HG03108 (cell line): ENCODE measurements at regions not wholly inside any gene's neighbourhood (a gene's known extent, or its start where the extent isn't known, plus 50 kb on each side); places are given as distances from the start of the nearest gene placed in this dataset.
"Not testable (repeated sequence)": the region's sequence is repeated elsewhere in the genome, so short reads cannot be mapped to it uniquely, and the experiment has no call there.

ENCODE experiments used
- ATAC-seq: cut with Tn5 transposase; IDR thresholded peaks from one replicate; pipeline ENCODE4 v1.9.1; 2021; ENCODE audit warnings: moderate library complexity; ENCODE audit not compliant: unreplicated experiment

- ATAC-seq = no peak
These were observed 107.4 kb downstream of the UTRN start for GRCh38 chr6:144392536-144392935.

GRCh38 chr6:144394210-144394609 is 109.1 kb downstream of the UTRN start:
- no peak for ATAC-seq

GRCh38 chr6:144395014-144395413 is 109.9 kb downstream of the UTRN start:
- no peak for ATAC-seq

GRCh38 chr6:144395826-144396225 is 110.7 kb downstream of the UTRN start:
- no peak for ATAC-seq

DNA sequence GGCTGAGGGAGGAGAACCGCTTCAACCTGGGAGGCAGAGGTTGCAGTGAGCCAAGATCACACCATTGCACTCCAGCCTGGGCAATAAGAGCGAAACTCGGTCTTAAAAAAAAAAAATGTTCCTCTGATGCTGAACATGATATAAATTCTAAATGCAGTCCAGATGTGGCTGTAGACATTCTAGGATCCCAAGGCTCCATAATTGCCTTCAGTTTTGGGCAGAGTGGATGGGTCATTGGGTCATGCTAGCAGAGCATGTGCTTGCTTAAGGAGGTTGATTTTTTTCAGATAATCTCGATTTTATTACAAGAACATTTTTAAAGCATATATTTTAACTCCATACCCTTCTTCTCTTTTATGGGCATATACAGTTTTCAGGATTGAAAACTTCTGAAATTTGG is 112.0 kb downstream of the UTRN start:
- no peak for ATAC-seq

DNA sequence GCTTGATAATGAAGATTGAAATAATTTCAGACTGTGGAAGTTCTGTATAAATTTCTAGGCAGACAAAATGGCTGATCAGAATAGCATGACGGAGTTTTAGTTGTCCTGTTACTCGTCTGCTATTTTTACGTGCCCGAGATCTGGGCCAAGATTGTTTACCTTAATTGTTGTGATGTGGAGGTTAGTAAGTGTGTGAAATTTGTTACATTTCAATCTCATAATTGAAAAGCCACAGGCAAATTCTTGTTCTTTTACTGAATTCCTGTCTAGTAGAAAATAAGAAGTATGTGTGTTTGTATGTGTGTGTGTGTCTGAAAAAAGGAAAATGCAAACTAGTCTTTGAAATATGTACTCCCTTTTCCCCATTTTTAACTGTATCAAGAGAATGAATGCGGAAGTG is 115.2 kb downstream of the UTRN start:
- ATAC-seq = no peak

GRCh38 chr6:144401736-144402733 is 116.9 kb downstream of the UTRN start:
- no peak for ATAC-seq

GRCh38 chr6:144402750-144403149 is 117.6 kb downstream of the UTRN start:
- ATAC-seq = no peak

DNA sequence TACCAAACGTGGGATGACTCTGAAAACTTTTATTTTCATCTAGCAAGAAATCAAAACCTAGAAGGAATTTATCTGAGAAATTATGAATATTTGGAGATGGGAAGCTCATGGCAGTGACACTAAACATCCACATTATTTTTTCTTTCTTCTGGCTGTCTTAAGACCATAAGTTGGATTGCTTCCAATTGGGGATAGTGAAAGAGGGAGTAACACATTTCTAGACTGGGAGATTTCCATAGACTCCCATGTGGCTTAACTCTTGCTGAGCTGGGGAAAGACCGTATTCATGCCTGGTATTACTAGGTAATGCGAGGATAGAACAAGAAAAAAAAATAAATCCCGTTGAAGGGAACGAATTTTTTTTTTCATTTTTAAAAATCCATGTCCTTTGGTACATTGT is 120.0 kb downstream of the UTRN start:
- ATAC-seq = no peak

DNA sequence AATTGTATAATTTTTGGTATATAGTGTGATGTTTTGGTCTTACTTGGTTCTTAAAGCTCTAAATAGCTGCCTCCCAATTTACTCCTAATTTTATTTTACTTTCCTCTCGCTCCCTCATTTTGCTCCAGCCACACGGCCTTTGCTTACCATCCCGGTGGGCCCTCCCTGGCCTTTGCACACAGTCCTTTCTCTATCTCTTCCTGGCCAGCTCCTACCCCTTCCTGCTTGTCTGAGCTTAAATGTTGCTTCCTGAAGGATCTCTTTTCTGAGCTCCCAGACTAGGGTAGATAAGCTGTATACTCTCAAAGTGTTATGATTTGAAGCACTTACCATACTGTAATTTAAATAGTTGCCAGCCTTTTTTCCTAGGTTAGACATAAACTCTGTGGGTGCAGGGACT is 121.7 kb downstream of the UTRN start:
- no peak for ATAC-seq

- ATAC-seq = no peak
These were observed 123.0 kb downstream of the UTRN start for GRCh38 chr6:144408161-144408560.

- no peak for ATAC-seq
These were observed 124.9 kb downstream of the UTRN start for GRCh38 chr6:144410059-144410458.

DNA sequence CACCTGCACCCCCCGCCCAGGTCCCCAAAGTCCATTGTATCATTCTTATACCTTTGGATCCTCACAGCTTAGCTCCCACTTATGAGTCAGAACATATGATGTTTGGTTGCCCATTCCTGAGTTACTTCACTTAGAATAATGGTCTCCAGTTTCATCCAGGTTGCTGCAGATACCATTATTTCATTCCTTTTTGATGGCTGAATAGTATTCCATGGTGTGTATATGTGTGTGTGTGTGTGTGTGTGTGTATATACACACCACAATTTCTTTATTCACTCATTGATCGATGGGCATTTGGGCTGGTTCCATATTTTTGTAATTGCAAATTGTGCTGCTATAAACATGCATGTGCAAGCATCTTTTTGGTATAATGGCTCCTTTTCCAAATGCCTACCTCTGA is 125.4 kb downstream of the UTRN start:
- not testable (repeated sequence) for ATAC-seq

DNA sequence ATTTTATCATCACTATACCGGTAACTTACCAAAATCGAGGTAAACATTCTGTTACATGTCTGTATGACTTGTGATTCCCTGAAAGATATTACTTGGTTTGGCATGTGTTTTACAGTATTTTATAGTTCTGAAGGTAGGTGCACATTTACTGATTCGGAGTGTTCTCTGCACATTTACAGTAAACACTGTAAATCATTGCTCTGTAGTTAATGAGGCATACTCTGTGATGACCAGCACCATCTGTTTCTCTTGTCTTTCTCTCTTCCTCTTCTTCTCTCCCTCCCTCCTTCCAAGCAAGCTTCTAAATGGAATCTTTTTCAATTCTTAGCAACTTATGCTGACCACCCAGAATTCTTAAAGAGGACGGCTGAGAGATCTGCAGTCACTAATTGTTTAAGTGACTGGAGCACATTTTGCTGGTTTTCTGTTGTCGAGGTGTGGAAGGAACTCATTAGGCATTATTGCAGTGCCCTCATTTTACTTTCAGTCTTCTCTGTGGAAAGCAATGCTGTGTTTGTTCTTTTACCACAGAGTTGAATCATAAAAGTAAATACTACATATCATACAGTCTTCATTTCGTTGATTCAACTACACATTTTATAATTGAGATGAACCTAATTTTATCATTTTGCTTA is 126.5 kb downstream of the UTRN start:
- ATAC-seq = no peak

DNA sequence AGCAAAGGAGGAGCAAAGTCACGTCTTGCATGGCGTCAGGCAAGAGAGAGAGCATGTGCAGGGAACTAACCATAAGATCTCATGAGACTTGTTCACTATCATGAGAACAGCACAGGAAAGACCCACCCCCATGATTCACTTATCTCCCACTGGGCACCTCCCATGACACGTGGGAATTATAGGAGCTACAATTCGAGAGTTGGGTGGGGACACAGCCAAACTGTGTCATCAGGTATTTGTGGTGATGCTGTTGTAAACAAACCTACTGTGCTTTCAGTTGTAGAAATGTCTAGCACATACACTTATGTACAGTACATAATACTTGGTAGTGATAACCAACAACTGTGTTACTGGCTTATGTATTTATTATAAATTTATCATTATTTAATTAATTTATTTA is 128.3 kb downstream of the UTRN start:
- ATAC-seq = no peak

GRCh38 chr6:144415014-144415413 is 129.9 kb downstream of the UTRN start:
- no peak for ATAC-seq

- ATAC-seq = no peak
These were observed 130.7 kb downstream of the UTRN start for GRCh38 chr6:144415835-144416237.

- no peak for ATAC-seq
These were observed 131.1 kb downstream of the UTRN start for GRCh38 chr6:144416244-144416643.

DNA sequence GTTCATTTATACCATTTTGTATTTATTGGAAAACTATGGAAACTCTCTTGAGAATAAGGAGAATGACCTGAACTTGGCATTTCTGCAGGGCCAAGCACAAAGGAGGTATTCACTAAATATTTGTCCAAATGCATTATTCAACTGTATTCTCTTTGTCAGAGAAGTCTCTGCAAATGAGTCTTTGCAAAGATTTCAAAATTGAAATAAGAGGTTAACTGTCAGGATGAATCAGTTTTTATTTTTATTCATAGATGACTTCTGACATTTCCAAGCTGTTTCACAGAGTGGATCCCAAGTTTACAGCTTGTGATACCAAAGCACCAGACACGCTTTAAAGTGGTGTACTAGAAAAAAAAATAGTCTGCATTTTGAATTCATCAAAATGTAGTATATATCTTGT is 131.6 kb downstream of the UTRN start:
- no peak for ATAC-seq

- no peak for ATAC-seq
These were observed 132.5 kb downstream of the UTRN start for GRCh38 chr6:144417681-144418080.

- ATAC-seq = no peak
These were observed 133.9 kb downstream of the UTRN start for GRCh38 chr6:144418959-144419545.

GRCh38 chr6:144423167-144423566 is 138.0 kb downstream of the UTRN start:
- no peak for ATAC-seq
